ENCODE measurements at regions not wholly inside any gene's neighbourhood (a gene's known extent, or its start where the extent isn't known, plus 50 kb on each side); places are given as distances from the start of the nearest gene placed in this dataset.
"Not testable (repeated sequence)": the region's sequence is repeated elsewhere in the genome, so short reads cannot be mapped to it uniquely, and the experiment has no call there.

- no peak for TF ChIP-seq CTCF (IDR thresholded peaks at IDR 0.05; ENCODE audit: insufficient read depth, low read length, poor library complexity, severe bottlenecking)
- Histone ChIP-seq H3K36me3 (ENCODE audit: control insufficient read depth, insufficient read depth, low read length) (no peaks in the 10 kb centered on the region), H3K27me3 (replicated peaks; ENCODE audit: control insufficient read depth, insufficient read depth, low read length) (no peaks in the 10 kb centered on the region; the same call in none of the 2 replicates), H3K4me3 (replicated peaks; ENCODE audit: low read depth, low read length) (no peak overlapping the region)
- no peak for DNase-seq (ENCODE audit: extremely low read depth, insufficient read length)
Measured at GRCh38 chr2:106285237-106285829, 91.2 kb upstream of the UXS1 start.

GRCh38 chr2:106284691-106285202 is 90.6 kb upstream of the UXS1 start:
- TF ChIP-seq CTCF (IDR thresholded peaks at IDR 0.05; ENCODE audit: insufficient read depth, low read length, poor library complexity, severe bottlenecking): no peak
- H3K36me3 ChIP-seq (ENCODE audit: control insufficient read depth, insufficient read depth, low read length): no peaks in the 10 kb centered on the region
- no peak for DNase-seq (ENCODE audit: extremely low read depth, insufficient read length)
- H3K27me3 ChIP-seq (replicated peaks; ENCODE audit: control insufficient read depth, insufficient read depth, low read length): no peaks in the 10 kb centered on the region; the same call in none of the 2 replicates
- no peak overlapping the region for H3K4me3 ChIP-seq (replicated peaks; ENCODE audit: low read depth, low read length)

GRCh38 chr2:106284255-106284654 is 90.2 kb upstream of the UXS1 start:
- Histone ChIP-seq H3K4me3 (replicated peaks; ENCODE audit: low read depth, low read length) (no peak overlapping the region), H3K36me3 (ENCODE audit: control insufficient read depth, insufficient read depth, low read length) (no peaks in the 10 kb centered on the region), H3K27me3 (replicated peaks; ENCODE audit: control insufficient read depth, insufficient read depth, low read length) (no peaks in the 10 kb centered on the region; the same call in none of the 2 replicates)
- no peak for TF ChIP-seq CTCF (IDR thresholded peaks at IDR 0.05; ENCODE audit: insufficient read depth, low read length, poor library complexity, severe bottlenecking)
- no peak for DNase-seq (ENCODE audit: extremely low read depth, insufficient read length)

GRCh38 chr2:106283228-106284152 is 89.4 kb upstream of the UXS1 start:
- not testable (repeated sequence) for H3K36me3 ChIP-seq (ENCODE audit: control insufficient read depth, insufficient read depth, low read length); H3K4me3 ChIP-seq (replicated peaks; ENCODE audit: low read depth, low read length); DNase-seq (ENCODE audit: extremely low read depth, insufficient read length); H3K27me3 ChIP-seq (replicated peaks; ENCODE audit: control insufficient read depth, insufficient read depth, low read length)

- H3K36me3 ChIP-seq (ENCODE audit: control insufficient read depth, insufficient read depth, low read length): no peaks in the 10 kb centered on the region
- TF ChIP-seq CTCF (IDR thresholded peaks at IDR 0.05; ENCODE audit: insufficient read depth, low read length, poor library complexity, severe bottlenecking): no peak
- DNase-seq (ENCODE audit: extremely low read depth, insufficient read length): no peak
- H3K4me3 ChIP-seq (replicated peaks; ENCODE audit: low read depth, low read length): no peak overlapping the region
- no peaks in the 10 kb centered on the region; the same call in none of the 2 replicates for H3K27me3 ChIP-seq (replicated peaks; ENCODE audit: control insufficient read depth, insufficient read depth, low read length)
Measured at GRCh38 chr2:106282462-106283170, 88.5 kb upstream of the UXS1 start.

GRCh38 chr2:106281907-106282430 is 87.9 kb upstream of the UXS1 start:
- not testable (repeated sequence) for DNase-seq (ENCODE audit: extremely low read depth, insufficient read length); H3K27me3 ChIP-seq (replicated peaks; ENCODE audit: control insufficient read depth, insufficient read depth, low read length); H3K36me3 ChIP-seq (ENCODE audit: control insufficient read depth, insufficient read depth, low read length); H3K4me3 ChIP-seq (replicated peaks; ENCODE audit: low read depth, low read length)
